H1 (cell line): ENCODE measurements at regions not wholly inside any gene's neighbourhood (a gene's known extent, or its start where the extent isn't known, plus 50 kb on each side); places are given as distances from the start of the nearest gene placed in this dataset.

Experiments used
- CTCF ChIA-PET: fragments of 300-600 bp; sonication (Branson Sonifier 250); formaldehyde crosslinking; loops from one replicate; lab custom pipeline; 2021; ENCODE audit not compliant: partially characterized antibody; lab: Charles Lee
- POLR2A ChIA-PET: fragments of 300-600 bp; sonication (Branson Sonifier 250); formaldehyde crosslinking; loops from one replicate; lab custom pipeline; 2021; ENCODE audit warnings: inconsistent platforms; ENCODE audit not compliant: partially characterized antibody; lab: Charles Lee
- DNase-seq, 2 experiments: peaks; one replicate each; pipeline versions ENCODE4 v3.0.0 to v3.0.0-alpha.2; 2010 to 2022; ENCODE audit warnings: low spot score in 2 of 2, low read depth in 1 of 2, mixed read lengths in 1 of 2
- FAIRE-seq: peaks from 2 replicates; lab custom pipeline; 2011; peaks lifted over from hg19 to GRCh38; lab: Jason Lieb, UNC
- H2AFZ ChIP-seq: 2 replicates; pipeline ENCODE4 v1.8.1; 2012; ENCODE audit warnings: low read length, inconsistent platforms
- H2AK5ac ChIP-seq: 2 replicates; pipeline ENCODE4 v1.6.1; 2013; ENCODE audit warnings: low read depth, low read length
- H2BK120ac ChIP-seq: replicated peaks from 2 replicates; pipeline ENCODE3; 2013; ENCODE audit warnings: low read depth, low read length, inconsistent platforms
- H2BK12ac ChIP-seq: 2 replicates; pipeline ENCODE4 v1.6.1; 2013; ENCODE audit warnings: low read depth, low read length
- H2BK15ac ChIP-seq: 2 replicates; pipeline ENCODE4 v1.6.1; 2013; ENCODE audit warnings: low read length
- H2BK20ac ChIP-seq: 2 replicates; pipeline ENCODE4 v1.6.1; 2013; ENCODE audit warnings: low read length
- H2BK5ac ChIP-seq: 2 replicates; pipeline ENCODE4 v1.6.1; 2013; ENCODE audit warnings: low read depth, low read length
- H3K14ac ChIP-seq: 2 replicates; pipeline ENCODE4 v1.6.1; 2013; ENCODE audit warnings: inconsistent platforms; ENCODE audit not compliant: insufficient read length
- H3K18ac ChIP-seq: 2 replicates; pipeline ENCODE4 v1.6.1; 2013; ENCODE audit warnings: low read length; ENCODE audit errors: extremely low read depth
- H3K23ac ChIP-seq: 2 replicates; pipeline ENCODE4 v1.6.1; 2013; ENCODE audit warnings: inconsistent platforms; ENCODE audit not compliant: insufficient read length
- H3K23me2 ChIP-seq: 2 replicates; pipeline ENCODE4 v1.6.1; 2013; ENCODE audit warnings: low read depth, low read length
- H3K27ac ChIP-seq: 2 replicates; pipeline ENCODE4 v1.6.1; 2011; ENCODE audit warnings: low read depth, low read length, inconsistent platforms
- H3K27me3 ChIP-seq, 4 experiments: replicated peaks in 1 of 4; 1 replicate in 1 of 4; 2 replicates in 3 of 4; pipeline versions ENCODE4 v1.6.1 to v1.8.1; 2011 to 2013; ENCODE audit warnings: low read length in 3 of 4, mild to moderate bottlenecking in 3 of 4, inconsistent platforms in 2 of 4, mixed read lengths in 2 of 4, moderate library complexity in 1 of 4; ENCODE audit not compliant: control insufficient read depth in 3 of 4, insufficient read depth in 3 of 4; ENCODE audit errors: extremely low read depth in 1 of 4
- H3K36me3 ChIP-seq, 4 experiments: 2 replicates each; pipeline versions ENCODE4 v1.6.1 to v1.8.1; 2011 to 2013; ENCODE audit warnings: mild to moderate bottlenecking in 4 of 4, low read length in 3 of 4, moderate library complexity in 2 of 4, control low read depth in 1 of 4, inconsistent platforms in 1 of 4; ENCODE audit not compliant: insufficient read depth in 4 of 4, control insufficient read depth in 2 of 4
- H3K4ac ChIP-seq: replicated peaks from 2 replicates; pipeline ENCODE3; 2013; ENCODE audit warnings: low read length, low read depth, mixed read lengths, inconsistent platforms; ENCODE audit not compliant: insufficient read length
- H3K4me1 ChIP-seq, 4 experiments: replicated peaks in 1 of 4; 1 replicate in 1 of 4; 2 replicates in 3 of 4; pipeline versions ENCODE4 v1.6.1 to v1.8.1; 2011 to 2013; ENCODE audit warnings: low read length in 3 of 4, inconsistent platforms in 2 of 4, mixed read lengths in 1 of 4; ENCODE audit not compliant: insufficient read depth in 4 of 4, control insufficient read depth in 3 of 4
- H3K4me2 ChIP-seq, 2 experiments: 2 replicates each; pipeline versions ENCODE4 v1.6.1 to v1.8.1; 2011 to 2013; ENCODE audit warnings: low read depth in 2 of 2, low read length in 2 of 2, control low read depth in 1 of 2, inconsistent platforms in 1 of 2, mild to moderate bottlenecking in 1 of 2; ENCODE audit not compliant: insufficient read depth in 1 of 2
- H3K4me3 ChIP-seq, 4 experiments: fragments of 200-600, 300-600 bp in 1 of 4; sonication (generic), shearing (Covaris generic), sonication (Bioruptor Twin) in 1 of 4; 2 replicates each; pipeline versions ENCODE4 v1.5.1 to v1.8.1; 2011 to 2016; ENCODE audit warnings: low read length in 4 of 4, low read depth in 3 of 4, control low read depth in 2 of 4, inconsistent platforms in 2 of 4, mild to moderate bottlenecking in 2 of 4, mixed read lengths in 1 of 4, moderate library complexity in 1 of 4; ENCODE audit not compliant: insufficient read depth in 2 of 4; ENCODE audit errors: extremely low read depth in 1 of 4
- H3K56ac ChIP-seq: replicated peaks from 2 replicates; pipeline ENCODE3; 2013; ENCODE audit warnings: low read depth, mild to moderate bottlenecking, mixed read lengths, low read length, inconsistent platforms; ENCODE audit not compliant: insufficient read length
- H3K79me1 ChIP-seq: 2 replicates; pipeline ENCODE4 v1.6.1; 2013; ENCODE audit warnings: low read depth, low read length, control low read depth
- H3K79me2 ChIP-seq, 2 experiments: 2 replicates each; pipeline versions ENCODE4 v1.6.1 to v1.8.1; 2012 to 2013; ENCODE audit warnings: low read length in 2 of 2, mild to moderate bottlenecking in 2 of 2, inconsistent platforms in 1 of 2; ENCODE audit not compliant: insufficient read depth in 2 of 2, control insufficient read depth in 1 of 2
- H3K9ac ChIP-seq, 4 experiments: replicated peaks in 1 of 4; 1 replicate in 1 of 4; 2 replicates in 3 of 4; pipeline versions ENCODE4 v1.6.1 to v1.8.1; 2011 to 2013; ENCODE audit warnings: low read depth in 3 of 4, low read length in 3 of 4, control low read depth in 2 of 4, mild to moderate bottlenecking in 2 of 4, moderate library complexity in 2 of 4, inconsistent platforms in 1 of 4; ENCODE audit errors: extremely low read depth in 1 of 4
- H3K9me3 ChIP-seq, 2 experiments: 2 replicates each; pipeline versions ENCODE4 v1.6.1 to v1.8.1; 2012 to 2013; ENCODE audit warnings: mild to moderate bottlenecking in 2 of 2, moderate library complexity in 2 of 2, control low read depth in 1 of 2, inconsistent platforms in 1 of 2, low read depth in 1 of 2, low read length in 1 of 2, mixed read lengths in 1 of 2; ENCODE audit not compliant: insufficient read depth in 2 of 2
- H4K20me1 ChIP-seq, 2 experiments: replicated peaks in 1 of 2; 2 replicates each; pipeline versions ENCODE3 to v1.8.1; 2011 to 2013; ENCODE audit warnings: inconsistent platforms in 2 of 2, low read length in 2 of 2, mild to moderate bottlenecking in 1 of 2; ENCODE audit not compliant: insufficient read depth in 2 of 2, control insufficient read depth in 1 of 2
- H4K5ac ChIP-seq: 2 replicates; pipeline ENCODE4 v1.6.1; 2013; ENCODE audit warnings: low read length, low read depth, mixed read lengths, inconsistent platforms; ENCODE audit not compliant: insufficient read length
- H4K8ac ChIP-seq: 2 replicates; pipeline ENCODE4 v1.8.0; 2013; ENCODE audit warnings: mild to moderate bottlenecking, moderate library complexity, low read length, inconsistent platforms; ENCODE audit not compliant: insufficient read depth; ENCODE audit errors: extremely low read depth
- H4K91ac ChIP-seq: replicated peaks from 2 replicates; pipeline ENCODE3; 2013; ENCODE audit warnings: low read length, mixed read lengths, inconsistent platforms; ENCODE audit not compliant: insufficient read length
- ASH2L ChIP-seq: fragments of 200-600, 300-600 bp; sonication (generic); IDR thresholded peaks from one replicate; pipeline ENCODE4 v1.7.1; 2017; ENCODE audit warnings: low read length
- ATF2 ChIP-seq: IDR thresholded peaks from 2 replicates; pipeline ENCODE4 v1.6.1; 2012; ENCODE audit warnings: low read length, inconsistent platforms
- FOSL1 ChIP-seq: IDR thresholded peaks from 2 replicates; pipeline ENCODE4 v1.6.1; 2011; ENCODE audit warnings: mild to moderate bottlenecking, low read depth, low read length, moderate library complexity; ENCODE audit not compliant: insufficient read depth
- HDAC6 ChIP-seq: IDR thresholded peaks from one replicate; pipeline ENCODE4 v1.7.1; 2012; ENCODE audit warnings: low read depth, mild to moderate bottlenecking, inconsistent platforms, low read length, moderate library complexity
- RFX5 ChIP-seq: IDR thresholded peaks from 2 replicates; pipeline ENCODE4 v1.6.1; 2011; ENCODE audit warnings: low read depth, low read length, improper control_type of control experiment, borderline replicate concordance
- RXRA ChIP-seq: IDR thresholded peaks from 2 replicates; pipeline ENCODE4 v1.6.1; 2011; ENCODE audit warnings: low read depth, mild to moderate bottlenecking, low read length, moderate library complexity; ENCODE audit not compliant: insufficient read depth
- SP4 ChIP-seq: IDR thresholded peaks from 2 replicates; pipeline ENCODE4 v1.6.1; 2012; ENCODE audit warnings: low read length, inconsistent platforms
- TCF12 ChIP-seq: IDR thresholded peaks from 2 replicates; pipeline ENCODE4 v1.6.1; 2011; ENCODE audit warnings: low read depth, mild to moderate bottlenecking, low read length
- USF2 ChIP-seq: IDR thresholded peaks from 2 replicates; pipeline ENCODE4 v1.6.1; 2011; ENCODE audit warnings: low read length, improper control_type of control experiment
- WGBS, 2 experiments: shearing (Covaris generic) in 1 of 2; methylation state at CpG; one replicate each; pipeline versions ENCODE4 v1.1.6 to v1.1.7; 2013 to 2015; ENCODE audit warnings: low lambda C conversion rate in 2 of 2, mixed read lengths in 2 of 2, inconsistent platforms in 1 of 2, low coverage in 1 of 2, missing lambda C conversion rate in 1 of 2; ENCODE audit not compliant: insufficient replicate concordance in 2 of 2, insufficient coverage in 1 of 2, insufficient read length in 1 of 2; ENCODE audit errors: extremely low coverage in 1 of 2, missing lambda C conversion rate in 1 of 2; 5-methylcytosine and 5-hydroxymethylcytosine counted together

DNA sequence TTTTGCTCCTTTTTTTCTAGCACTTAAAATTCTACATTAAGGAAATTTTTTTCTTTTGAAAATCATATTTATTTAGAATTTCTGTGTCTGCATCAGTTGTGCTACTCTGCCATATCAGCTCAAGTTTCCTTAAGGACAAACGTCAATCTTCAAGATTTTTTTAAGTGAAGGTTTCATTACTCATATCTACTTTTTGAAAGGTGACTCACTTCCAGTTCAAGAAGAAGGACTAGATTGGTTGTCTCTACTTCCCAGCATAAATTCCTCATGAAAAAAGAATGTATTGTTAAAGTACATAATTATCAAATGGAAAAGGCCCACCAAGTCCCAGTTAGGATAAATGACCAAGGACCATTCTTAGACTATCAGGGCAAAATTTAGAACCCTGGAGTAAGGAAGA is 626.5 kb downstream of the DMRTA1 start:
- POLR2A ChIA-PET = no interaction called here
- FAIRE-seq (no peak), DNase-seq (no peak)
- no peak overlapping the region for H2BK120ac ChIP-seq
- H3K18ac ChIP-seq = no peak overlapping the region
- no peaks in the 10 kb centered on the region for H3K79me2 ChIP-seq
- H2BK12ac ChIP-seq = no peak overlapping the region
- H3K14ac ChIP-seq = no peak overlapping the region
- no peak overlapping the region for H3K27ac ChIP-seq
- H4K20me1 ChIP-seq = no peaks in the 10 kb centered on the region
- H3K23ac ChIP-seq = no peak overlapping the region
- H3K4me3 ChIP-seq = no peak overlapping the region
- 83% methylated on average over 1 of the region's 1 CpG; no CpG with 5 or more reads in 1 of the 2 experiments for WGBS, 2 experiments
- no peak overlapping the region for H4K91ac ChIP-seq
- no peak overlapping the region for H4K8ac ChIP-seq
- no peaks in the 10 kb centered on the region for H3K36me3 ChIP-seq
- no peak overlapping the region for H2BK5ac ChIP-seq
- H2BK15ac ChIP-seq = no peak overlapping the region
- H3K79me1 ChIP-seq = no peaks in the 10 kb centered on the region
- H3K4me2 ChIP-seq = no peak overlapping the region
- H3K27me3 ChIP-seq = no peaks in the 10 kb centered on the region
- H2AFZ ChIP-seq = no peak overlapping the region
- H3K56ac ChIP-seq = no peak overlapping the region
- CTCF ChIA-PET = interaction anchor here (1.3 kb wide), 1 partner anchor 16 kb away, joined by 3 read pairs; no protein-coding TSS in a partner anchor
- TF ChIP-seq RXRA (no peak), USF2 (no peak), ASH2L (no peak), RFX5 (no peak), ATF2 (no peak), SP4 (no peak), FOSL1 (no peak), HDAC6 (no peak), TCF12 (no peak)
- no peak overlapping the region for H3K9ac ChIP-seq
- no peaks in the 10 kb centered on the region for H3K9me3 ChIP-seq
- H4K5ac ChIP-seq = no peak overlapping the region
- H3K4me1 ChIP-seq = no peaks in the 10 kb centered on the region
- no peak overlapping the region for H2AK5ac ChIP-seq
- no peak overlapping the region for H3K4ac ChIP-seq
- no peak overlapping the region for H2BK20ac ChIP-seq
- no peaks in the 10 kb centered on the region for H3K23me2 ChIP-seq
